ENCODE measurements at regions not wholly inside any gene's neighbourhood (a gene's known extent, or its start where the extent isn't known, plus 50 kb on each side); places are given as distances from the start of the nearest gene placed in this dataset.

GRCh38 chr13:29696606-29697005, 101.1 kb upstream of the SLC7A1 start:
- Histone ChIP-seq H3K36me3 (ENCODE audit: control insufficient read depth, insufficient read depth, low read length) (no peaks in the 10 kb centered on the region), H3K4me1 (ENCODE audit: control insufficient read depth, insufficient read depth, low read length) (no peaks in the 10 kb centered on the region), H3K4me3 (ENCODE audit: low read length) (no peak overlapping the region), H3K27ac (ENCODE audit: low read length) (no peak overlapping the region), H3K27me3 (ENCODE audit: control insufficient read depth, insufficient read depth, low read length) (no peaks in the 10 kb centered on the region), H3K9me3 (replicated peaks; ENCODE audit: control insufficient read depth, low read depth, low read length) (no peaks in the 10 kb centered on the region)
- no peak for DNase-seq

GRCh38 chr13:29693275-29693945, 97.9 kb upstream of the SLC7A1 start:
- no peak overlapping the region for H3K4me3 ChIP-seq (ENCODE audit: low read length)
- no peaks in the 10 kb centered on the region for H3K27me3 ChIP-seq (ENCODE audit: control insufficient read depth, insufficient read depth, low read length)
- no peak for DNase-seq
- no peaks in the 10 kb centered on the region for H3K36me3 ChIP-seq (ENCODE audit: control insufficient read depth, insufficient read depth, low read length)
- no peaks in the 10 kb centered on the region for H3K9me3 ChIP-seq (replicated peaks; ENCODE audit: control insufficient read depth, low read depth, low read length)
- no peak overlapping the region for H3K27ac ChIP-seq (ENCODE audit: low read length)
- H3K4me1 ChIP-seq (ENCODE audit: control insufficient read depth, insufficient read depth, low read length) = no peaks in the 10 kb centered on the region
- WGBS (ENCODE audit: insufficient coverage) = 83% methylated on average over 12 of the region's 13 CpGs

- Histone ChIP-seq H3K4me1 (ENCODE audit: control insufficient read depth, insufficient read depth, low read length) (no peaks in the 10 kb centered on the region), H3K27me3 (ENCODE audit: control insufficient read depth, insufficient read depth, low read length) (no peaks in the 10 kb centered on the region), H3K27ac (ENCODE audit: low read length) (no peak overlapping the region), H3K4me3 (ENCODE audit: low read length) (no peak overlapping the region), H3K36me3 (ENCODE audit: control insufficient read depth, insufficient read depth, low read length) (no peaks in the 10 kb centered on the region), H3K9me3 (replicated peaks; ENCODE audit: control insufficient read depth, low read depth, low read length) (peaks cover 2% of the 10 kb centered on the region)
- WGBS (ENCODE audit: insufficient coverage) = no CpG with 5 or more reads among the region's 3 CpGs
- no peak for DNase-seq
These were observed 94.1 kb upstream of the SLC7A1 start for GRCh38 chr13:29689548-29689947.

GRCh38 chr13:29688193-29688592, 92.7 kb upstream of the SLC7A1 start:
- no peaks in the 10 kb centered on the region for H3K36me3 ChIP-seq (ENCODE audit: control insufficient read depth, insufficient read depth, low read length)
- no peak overlapping the region for H3K27ac ChIP-seq (ENCODE audit: low read length)
- peaks cover 2% of the 10 kb centered on the region for H3K27me3 ChIP-seq (ENCODE audit: control insufficient read depth, insufficient read depth, low read length)
- peaks cover 4% of the 10 kb centered on the region for H3K9me3 ChIP-seq (replicated peaks; ENCODE audit: control insufficient read depth, low read depth, low read length)
- WGBS (ENCODE audit: insufficient coverage) = 86% methylated on average over 1 of the region's 3 CpGs
- no peak for DNase-seq
- no peak overlapping the region for H3K4me3 ChIP-seq (ENCODE audit: low read length)
- no peaks in the 10 kb centered on the region for H3K4me1 ChIP-seq (ENCODE audit: control insufficient read depth, insufficient read depth, low read length)

- Histone ChIP-seq H3K36me3 (ENCODE audit: control insufficient read depth, insufficient read depth, low read length) (no peaks in the 10 kb centered on the region), H3K27ac (ENCODE audit: low read length) (no peak overlapping the region), H3K27me3 (ENCODE audit: control insufficient read depth, insufficient read depth, low read length) (peaks cover 7% of the 10 kb centered on the region), H3K4me3 (ENCODE audit: low read length) (no peak overlapping the region), H3K4me1 (ENCODE audit: control insufficient read depth, insufficient read depth, low read length) (no peaks in the 10 kb centered on the region), H3K9me3 (replicated peaks; ENCODE audit: control insufficient read depth, low read depth, low read length) (peaks cover 4% of the 10 kb centered on the region)
- no CpG with 5 or more reads among the region's 1 CpG for WGBS (ENCODE audit: insufficient coverage)
- DNase-seq = no peak
These were observed 89.0 kb upstream of the SLC7A1 start for GRCh38 chr13:29684441-29684840.

GRCh38 chr13:29683041-29683440, 87.6 kb upstream of the SLC7A1 start:
- no peaks in the 10 kb centered on the region for H3K4me1 ChIP-seq (ENCODE audit: control insufficient read depth, insufficient read depth, low read length)
- H3K4me3 ChIP-seq (ENCODE audit: low read length) = no peak overlapping the region
- H3K27me3 ChIP-seq (ENCODE audit: control insufficient read depth, insufficient read depth, low read length) = peaks cover 7% of the 10 kb centered on the region
- WGBS (ENCODE audit: insufficient coverage) = 79% methylated on average over 2 of the region's 4 CpGs
- H3K9me3 ChIP-seq (replicated peaks; ENCODE audit: control insufficient read depth, low read depth, low read length) = peaks cover 4% of the 10 kb centered on the region
- H3K36me3 ChIP-seq (ENCODE audit: control insufficient read depth, insufficient read depth, low read length) = no peaks in the 10 kb centered on the region
- no peak overlapping the region for H3K27ac ChIP-seq (ENCODE audit: low read length)
- DNase-seq = no peak

- H3K36me3 ChIP-seq (ENCODE audit: control insufficient read depth, insufficient read depth, low read length) = no peaks in the 10 kb centered on the region
- H3K9me3 ChIP-seq (replicated peaks; ENCODE audit: control insufficient read depth, low read depth, low read length) = peaks cover 4% of the 10 kb centered on the region
- H3K4me3 ChIP-seq (ENCODE audit: low read length) = no peak overlapping the region
- no peaks in the 10 kb centered on the region for H3K4me1 ChIP-seq (ENCODE audit: control insufficient read depth, insufficient read depth, low read length)
- no CpG with 5 or more reads among the region's 3 CpGs for WGBS (ENCODE audit: insufficient coverage)
- peaks cover 7% of the 10 kb centered on the region for H3K27me3 ChIP-seq (ENCODE audit: control insufficient read depth, insufficient read depth, low read length)
- no peak overlapping the region for H3K27ac ChIP-seq (ENCODE audit: low read length)
- DNase-seq = no peak
These were observed 86.4 kb upstream of the SLC7A1 start for GRCh38 chr13:29681864-29682263.

GRCh38 chr13:29679396-29680053, 84.0 kb upstream of the SLC7A1 start:
- Histone ChIP-seq H3K36me3 (ENCODE audit: control insufficient read depth, insufficient read depth, low read length) (no peaks in the 10 kb centered on the region), H3K27ac (ENCODE audit: low read length) (peak overlapping the region; percentile 20), H3K27me3 (ENCODE audit: control insufficient read depth, insufficient read depth, low read length) (peaks cover 7% of the 10 kb centered on the region), H3K4me3 (ENCODE audit: low read length) (no peak overlapping the region), H3K4me1 (ENCODE audit: control insufficient read depth, insufficient read depth, low read length) (no peaks in the 10 kb centered on the region), H3K9me3 (replicated peaks; ENCODE audit: control insufficient read depth, low read depth, low read length) (peaks cover 2% of the 10 kb centered on the region)
- peak; percentile 38 for DNase-seq
- 32% methylated on average over 7 of the region's 9 CpGs for WGBS (ENCODE audit: insufficient coverage)

- 81% methylated on average over 3 of the region's 5 CpGs for WGBS (ENCODE audit: insufficient coverage)
- H3K27ac ChIP-seq (ENCODE audit: low read length) = no peak overlapping the region
- H3K36me3 ChIP-seq (ENCODE audit: control insufficient read depth, insufficient read depth, low read length) = no peaks in the 10 kb centered on the region
- no peak overlapping the region for H3K4me3 ChIP-seq (ENCODE audit: low read length)
- peaks cover 3% of the 10 kb centered on the region for H3K27me3 ChIP-seq (ENCODE audit: control insufficient read depth, insufficient read depth, low read length)
- no peaks in the 10 kb centered on the region for H3K9me3 ChIP-seq (replicated peaks; ENCODE audit: control insufficient read depth, low read depth, low read length)
- no peaks in the 10 kb centered on the region for H3K4me1 ChIP-seq (ENCODE audit: control insufficient read depth, insufficient read depth, low read length)
- no peak for DNase-seq
These were observed 82.1 kb upstream of the SLC7A1 start for GRCh38 chr13:29677627-29678026.

GRCh38 chr13:29676941-29677452, 81.5 kb upstream of the SLC7A1 start:
- WGBS (ENCODE audit: insufficient coverage) = 80% methylated on average over 7 of the region's 9 CpGs
- Histone ChIP-seq H3K27ac (ENCODE audit: low read length) (no peak overlapping the region), H3K4me1 (ENCODE audit: control insufficient read depth, insufficient read depth, low read length) (no peaks in the 10 kb centered on the region), H3K27me3 (ENCODE audit: control insufficient read depth, insufficient read depth, low read length) (peaks cover 3% of the 10 kb centered on the region), H3K36me3 (ENCODE audit: control insufficient read depth, insufficient read depth, low read length) (no peaks in the 10 kb centered on the region), H3K9me3 (replicated peaks; ENCODE audit: control insufficient read depth, low read depth, low read length) (no peaks in the 10 kb centered on the region), H3K4me3 (ENCODE audit: low read length) (no peak overlapping the region)
- no peak for DNase-seq
